Astrocyte (in vitro differentiated cells and primary cell): ENCODE measurements at regions not wholly inside any gene's neighbourhood (a gene's known extent, or its start where the extent isn't known, plus 50 kb on each side); places are given as distances from the start of the nearest gene placed in this dataset.

Experiments used
- EZH2 ChIP-seq: IDR thresholded peaks from 2 replicates; pipeline ENCODE4 v1.6.1; 2012; ENCODE audit warnings: mild to moderate bottlenecking, low read length, inconsistent platforms; ENCODE audit not compliant: insufficient read depth
- TF ChIP-seq, protein P1 (sequence below): IDR thresholded peaks from 2 replicates; pipeline ENCODE4 v1.5.1; 2011; ENCODE audit warnings: low read depth, mild to moderate bottlenecking, inconsistent platforms, low read length, moderate library complexity; ENCODE audit not compliant: insufficient read depth

DNA sequence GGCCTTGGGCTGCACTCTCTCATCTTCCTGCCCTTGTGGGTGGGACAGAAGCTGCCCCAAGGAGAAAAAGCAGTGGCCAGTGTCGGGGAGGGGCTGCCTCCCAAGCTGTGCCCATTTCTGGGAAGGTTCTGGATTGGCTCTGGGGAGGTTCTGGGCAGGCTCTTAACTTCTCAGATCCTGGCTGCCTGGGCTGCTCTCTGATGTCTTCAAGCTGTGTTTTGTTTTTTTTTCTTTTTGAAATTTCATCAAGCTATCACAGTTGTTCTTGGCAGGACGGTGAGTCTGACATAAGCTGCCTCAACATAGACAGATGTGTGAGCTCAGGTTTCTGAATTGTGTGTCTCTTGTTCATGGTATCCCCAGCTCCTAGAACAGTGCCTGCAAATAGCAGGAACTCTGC lies 1032.0 kb downstream of the BRD1 start:
- TF ChIP-seq, protein P1, sequence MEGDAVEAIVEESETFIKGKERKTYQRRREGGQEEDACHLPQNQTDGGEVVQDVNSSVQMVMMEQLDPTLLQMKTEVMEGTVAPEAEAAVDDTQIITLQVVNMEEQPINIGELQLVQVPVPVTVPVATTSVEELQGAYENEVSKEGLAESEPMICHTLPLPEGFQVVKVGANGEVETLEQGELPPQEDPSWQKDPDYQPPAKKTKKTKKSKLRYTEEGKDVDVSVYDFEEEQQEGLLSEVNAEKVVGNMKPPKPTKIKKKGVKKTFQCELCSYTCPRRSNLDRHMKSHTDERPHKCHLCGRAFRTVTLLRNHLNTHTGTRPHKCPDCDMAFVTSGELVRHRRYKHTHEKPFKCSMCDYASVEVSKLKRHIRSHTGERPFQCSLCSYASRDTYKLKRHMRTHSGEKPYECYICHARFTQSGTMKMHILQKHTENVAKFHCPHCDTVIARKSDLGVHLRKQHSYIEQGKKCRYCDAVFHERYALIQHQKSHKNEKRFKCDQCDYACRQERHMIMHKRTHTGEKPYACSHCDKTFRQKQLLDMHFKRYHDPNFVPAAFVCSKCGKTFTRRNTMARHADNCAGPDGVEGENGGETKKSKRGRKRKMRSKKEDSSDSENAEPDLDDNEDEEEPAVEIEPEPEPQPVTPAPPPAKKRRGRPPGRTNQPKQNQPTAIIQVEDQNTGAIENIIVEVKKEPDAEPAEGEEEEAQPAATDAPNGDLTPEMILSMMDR, result no peak
- no peak for TF ChIP-seq EZH2
